Frontal cortex (tissue), 3 donors: ENCODE measurements at regions not wholly inside any gene's neighbourhood (a gene's known extent, or its start where the extent isn't known, plus 50 kb on each side); places are given as distances from the start of the nearest gene placed in this dataset.

Experiments
- DNase-seq, 2 donors: peaks; one replicate each; pipeline ENCODE4 v3.0.0; 2012; ENCODE audit warnings: low spot score in 2 of 2
- FAIRE-seq: peaks from 2 replicates; lab custom pipeline; 2012; peaks lifted over from hg19 to GRCh38; lab: Jason Lieb, UNC
- donor health status: control.
- donor health status: control.
- donor health status: control.

DNA sequence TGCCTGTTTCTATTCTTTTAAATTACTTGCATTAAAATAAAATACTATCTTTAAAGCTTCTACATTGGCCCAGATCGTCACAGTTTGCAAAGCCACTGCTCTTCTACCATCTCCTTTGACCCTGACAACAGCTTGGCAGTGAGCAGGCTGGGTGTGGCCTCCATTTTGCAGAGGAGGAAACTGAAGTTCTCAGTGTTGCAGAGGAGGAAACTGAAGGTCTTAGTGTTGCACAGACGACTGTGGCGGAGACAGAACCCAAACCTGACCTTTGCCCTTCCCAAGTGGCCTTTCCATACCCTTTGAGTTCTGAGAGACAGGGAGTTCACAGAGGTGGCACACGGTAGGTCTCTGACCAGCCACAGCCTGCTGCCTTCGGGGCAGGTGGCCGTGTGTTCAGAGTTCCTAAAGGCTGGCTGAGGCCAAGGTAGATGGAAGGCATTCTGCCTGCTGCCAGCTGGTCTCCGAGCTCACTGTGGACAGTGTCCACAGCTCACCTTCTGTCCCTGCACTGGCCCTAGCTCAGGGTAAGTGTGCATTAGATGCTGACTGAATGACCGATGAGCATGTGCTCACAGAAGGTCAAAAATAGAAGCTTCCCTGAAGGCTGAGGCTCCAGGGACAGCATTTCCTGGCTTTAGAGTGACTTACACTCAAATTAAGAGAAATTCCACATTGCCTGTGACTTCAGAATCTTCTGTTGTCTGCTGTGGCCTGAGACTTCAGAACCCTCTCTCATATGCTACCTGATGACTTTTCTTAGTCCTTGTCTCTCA lies 113.5 kb upstream of the SLC24A3 start:
- DNase-seq = no peak
- FAIRE-seq = no peak

DNA sequence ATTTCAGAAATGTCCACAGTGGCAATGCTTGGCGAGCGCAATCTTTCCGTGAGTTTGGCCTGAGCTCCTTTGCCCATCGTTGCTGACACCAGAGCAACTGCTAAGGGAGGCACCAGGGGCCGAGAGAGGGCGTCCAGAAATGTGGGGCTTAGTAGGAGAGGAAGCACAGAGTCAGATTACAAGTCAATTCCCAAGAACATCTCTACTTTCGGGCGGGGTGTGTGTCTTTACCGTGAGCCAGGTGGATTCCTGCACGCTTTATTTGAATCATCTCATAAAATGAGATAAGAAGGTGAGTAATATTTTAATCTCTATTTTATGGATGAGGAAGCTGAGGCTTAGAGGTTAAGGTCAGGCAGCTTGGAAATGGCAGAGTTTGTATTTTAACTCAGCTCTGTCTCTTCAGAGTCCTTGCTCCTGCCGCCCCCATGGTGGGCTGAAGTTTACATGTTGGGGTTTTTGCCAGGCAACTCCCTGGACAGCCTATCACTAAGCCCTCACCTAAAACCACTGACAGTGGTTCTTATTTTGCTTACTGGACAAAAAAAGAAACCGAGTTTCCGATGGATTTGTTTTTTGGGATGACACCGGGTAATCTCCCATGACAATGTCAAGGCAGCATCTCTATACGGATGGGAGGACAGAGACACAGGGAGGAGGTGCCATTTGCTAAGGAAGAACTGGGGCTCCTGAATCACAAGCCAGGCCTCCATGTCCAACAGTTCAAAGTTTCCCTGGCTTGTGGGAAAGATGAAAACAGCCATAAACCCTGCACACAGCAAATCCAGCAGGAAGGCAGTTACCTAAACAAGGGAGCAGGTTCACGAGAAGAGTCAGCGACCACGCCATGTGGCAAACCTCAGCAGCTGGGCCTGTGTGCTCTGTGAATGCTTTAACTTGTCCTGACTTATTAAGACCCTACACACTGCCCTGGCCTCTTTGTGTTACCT lies 112.6 kb upstream of the SLC24A3 start:
- no peak for FAIRE-seq
- no peak for DNase-seq

DNA sequence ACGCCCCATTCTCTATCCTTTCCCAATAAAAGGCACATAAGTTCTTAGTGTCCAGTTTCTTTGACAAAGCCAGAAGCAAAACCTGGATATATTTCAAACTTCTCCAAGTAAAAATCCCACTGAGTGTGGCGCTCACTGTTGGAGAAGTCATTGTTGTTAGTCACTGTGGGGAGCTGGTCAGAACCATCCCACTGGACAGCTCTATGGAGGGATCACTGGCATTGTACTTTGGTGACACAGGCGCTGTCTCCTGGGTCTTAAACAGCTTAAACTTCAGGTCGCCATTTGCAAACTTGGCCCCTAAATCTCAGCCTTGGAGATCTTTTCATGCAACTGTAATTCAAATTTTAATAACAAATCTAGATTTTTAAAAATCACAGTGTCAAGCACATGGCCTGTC lies 111.5 kb upstream of the SLC24A3 start:
- no peak for DNase-seq
- no peak for FAIRE-seq

DNA sequence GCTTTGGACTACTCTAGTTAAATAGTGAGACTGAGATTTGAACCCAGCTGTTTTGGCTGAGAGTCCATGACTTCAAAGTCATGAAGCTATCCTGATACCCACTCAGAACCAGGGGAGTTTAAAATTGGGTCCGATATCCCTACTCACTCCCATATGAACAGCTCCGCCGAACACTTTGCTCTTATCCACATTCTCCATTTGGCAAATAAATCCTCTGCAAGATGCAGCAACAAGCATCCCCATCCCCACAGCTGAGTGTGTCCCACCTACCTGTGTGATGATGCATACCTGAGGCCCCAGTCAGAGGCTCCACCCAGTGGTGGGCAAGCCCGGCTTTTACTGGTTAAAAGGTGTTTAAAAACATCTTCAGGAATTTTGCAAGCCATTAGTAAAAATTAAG lies 108.3 kb upstream of the SLC24A3 start:
- DNase-seq (no peak), FAIRE-seq (no peak)

DNA sequence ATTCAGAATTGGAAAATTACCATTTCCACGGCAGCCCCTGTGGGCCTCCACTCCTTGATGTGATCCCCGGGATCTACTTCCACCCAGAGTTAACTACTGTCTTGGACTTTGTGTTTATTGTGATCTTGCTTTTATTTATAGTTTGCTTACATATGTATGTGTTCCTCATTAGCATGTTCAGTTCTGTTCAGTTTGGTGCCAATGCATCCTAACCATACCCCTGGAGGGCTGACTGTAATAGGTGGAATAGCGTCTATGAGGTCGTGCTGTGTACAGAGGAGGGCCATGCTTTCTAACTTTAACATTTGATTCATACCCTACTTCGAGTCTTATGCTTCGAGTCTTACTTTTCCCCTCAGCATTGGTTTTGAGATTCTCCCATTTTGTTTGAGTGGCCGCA lies 104.3 kb upstream of the SLC24A3 start:
- FAIRE-seq (no peak), DNase-seq (no peak)

DNA sequence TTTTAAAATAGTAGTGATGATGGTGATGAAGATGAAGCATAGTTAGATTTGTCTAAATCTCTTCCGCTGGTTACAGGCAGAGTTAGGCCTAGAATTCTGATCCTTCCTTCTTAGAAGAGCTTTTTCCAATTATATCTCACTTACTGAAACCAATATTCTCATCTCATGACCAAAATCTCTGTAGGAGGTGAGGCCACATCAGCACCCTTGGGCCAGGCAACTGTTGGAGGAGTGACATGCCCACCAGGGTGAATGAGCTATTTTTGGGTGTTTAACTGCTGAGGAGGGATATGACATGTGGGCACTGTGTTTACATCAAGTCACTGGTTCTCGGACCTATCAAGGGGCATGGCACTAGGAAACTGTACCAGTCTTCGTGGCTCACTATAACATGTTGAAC lies 102.2 kb upstream of the SLC24A3 start:
- FAIRE-seq (no peak), DNase-seq (no peak)

DNA sequence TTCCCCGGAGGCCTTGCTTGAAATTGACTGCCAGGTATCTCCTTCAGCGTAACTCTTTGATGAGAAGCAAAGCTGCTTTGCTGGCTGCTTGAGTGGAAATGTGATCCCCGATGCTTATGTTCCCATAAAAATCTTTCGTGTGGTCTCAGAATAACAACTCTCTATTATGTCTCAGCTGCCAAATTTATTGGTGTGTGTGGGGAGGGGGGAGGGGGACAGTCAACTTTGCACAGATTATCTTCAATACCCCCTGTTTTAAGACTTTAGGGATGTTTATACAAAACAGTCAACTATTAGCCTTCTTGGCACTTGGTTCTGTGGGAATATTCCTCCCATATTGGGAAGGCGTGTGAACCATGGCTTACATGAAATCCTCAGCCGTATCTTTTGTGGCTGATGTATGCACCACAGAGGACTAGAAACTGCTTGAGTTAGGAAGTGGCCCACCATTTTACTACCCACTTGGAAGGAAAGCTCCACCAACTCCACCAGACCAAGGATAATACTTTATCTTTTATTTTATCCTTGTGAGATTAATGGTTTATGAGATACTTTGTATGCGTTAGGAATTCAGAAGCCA lies 101.5 kb upstream of the SLC24A3 start:
- DNase-seq (no peak), FAIRE-seq (no peak)

DNA sequence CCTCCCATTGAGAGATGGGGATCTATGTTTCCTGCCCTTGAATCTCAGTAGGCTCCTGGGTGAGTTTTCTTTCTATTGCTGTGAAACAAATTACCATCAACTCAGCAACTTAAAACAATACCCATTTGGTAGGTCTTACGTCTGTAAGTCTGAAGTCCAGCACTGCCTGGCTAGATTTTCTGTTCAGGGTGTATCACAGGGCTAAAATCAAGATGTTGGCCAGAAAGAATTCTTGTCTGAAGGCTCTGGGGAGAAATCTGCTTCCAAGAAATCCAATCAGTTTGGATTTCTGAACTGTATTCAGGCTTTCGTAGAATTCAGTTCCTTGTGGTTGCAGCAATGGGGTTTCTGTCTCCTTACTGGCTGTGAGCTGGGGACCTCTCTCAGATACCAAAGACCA lies 99.6 kb upstream of the SLC24A3 start:
- DNase-seq (no peak), FAIRE-seq (no peak)

DNA sequence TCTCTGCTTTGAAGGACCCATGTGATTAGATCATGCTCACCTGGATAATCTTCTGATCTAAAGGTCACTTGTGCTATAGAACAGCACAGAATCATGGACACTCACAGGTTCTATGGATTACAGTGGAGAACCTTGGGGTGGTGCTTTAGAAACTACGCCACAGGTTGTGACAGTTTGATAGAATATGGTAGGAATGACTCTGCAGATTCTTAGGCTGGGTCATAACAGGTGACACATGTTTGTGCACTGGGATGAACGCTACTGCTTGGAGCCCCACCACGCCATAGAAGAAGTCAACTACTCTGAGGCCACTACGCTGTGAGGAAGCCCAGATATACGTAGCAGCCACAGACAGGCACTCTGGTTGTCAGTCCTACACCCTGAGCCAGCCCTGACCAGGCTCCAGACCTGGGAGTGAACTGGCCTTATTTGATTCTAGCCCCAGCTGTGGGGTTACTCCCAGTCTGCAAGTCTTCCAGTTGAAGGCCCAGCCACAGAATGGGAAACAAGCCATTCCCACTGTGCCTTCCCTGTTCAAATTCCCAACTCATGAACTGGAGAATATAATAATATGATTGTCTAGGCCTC lies 99.0 kb upstream of the SLC24A3 start:
- FAIRE-seq (no peak), DNase-seq (no peak)

DNA sequence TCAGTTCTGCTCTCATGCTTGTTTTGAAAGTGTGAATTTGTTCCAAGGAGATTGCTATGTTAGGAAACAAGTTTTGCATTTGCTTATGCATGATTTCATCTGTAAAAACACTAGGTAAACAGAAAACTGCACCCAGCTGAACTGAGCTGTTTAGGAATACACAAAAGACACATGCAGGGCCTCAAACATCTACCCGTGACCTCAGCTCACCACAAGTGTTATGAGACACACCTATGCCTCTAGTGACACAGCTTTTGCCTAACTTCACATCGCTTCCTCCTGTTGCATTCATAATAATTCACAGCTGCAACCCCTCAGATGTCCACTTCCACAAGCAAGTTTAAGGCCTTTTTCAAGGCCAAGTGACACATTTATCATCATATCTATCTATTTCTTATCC lies 98.0 kb upstream of the SLC24A3 start:
- FAIRE-seq (no peak), DNase-seq (no peak)

DNA sequence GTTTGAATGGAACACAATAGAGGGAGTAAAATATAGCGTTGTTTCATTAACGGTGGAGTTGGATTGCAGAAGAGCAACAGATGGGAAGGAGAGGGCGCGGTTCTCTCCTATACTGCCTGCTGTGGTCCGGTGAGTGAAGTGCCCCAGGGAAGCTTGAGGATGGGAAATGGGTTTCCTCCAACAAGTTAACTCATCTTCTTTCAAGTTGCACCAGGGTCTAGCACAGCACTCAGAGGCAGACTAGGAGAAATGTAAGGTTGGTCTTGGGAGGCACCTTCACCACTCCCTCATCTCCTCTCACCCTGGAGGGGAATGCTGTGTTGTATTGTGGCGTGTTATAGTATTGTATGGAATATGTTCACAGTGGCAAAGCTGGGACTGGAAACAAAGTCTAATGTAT lies 96.9 kb upstream of the SLC24A3 start:
- no peak for DNase-seq
- no peak for FAIRE-seq

DNA sequence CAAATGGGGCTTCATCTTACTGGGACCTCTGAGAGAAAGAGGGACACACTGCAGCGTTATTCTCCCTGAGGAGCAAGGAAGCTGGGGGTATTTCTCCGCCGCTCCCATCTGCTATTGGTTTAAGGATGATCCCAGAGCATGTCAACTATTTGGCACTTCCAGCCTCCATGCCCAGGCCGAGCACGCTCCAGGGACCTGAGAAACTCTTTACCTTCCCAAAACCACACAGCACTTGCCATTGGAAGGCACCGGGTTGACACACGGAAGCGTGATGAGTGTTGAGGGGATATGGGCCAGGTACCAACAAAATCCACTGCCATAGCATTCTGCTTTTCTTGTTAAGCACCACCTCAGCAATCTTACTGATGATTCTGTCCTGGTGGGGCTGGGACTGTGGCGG lies 92.4 kb upstream of the SLC24A3 start:
- DNase-seq (no peak), FAIRE-seq (no peak)

DNA sequence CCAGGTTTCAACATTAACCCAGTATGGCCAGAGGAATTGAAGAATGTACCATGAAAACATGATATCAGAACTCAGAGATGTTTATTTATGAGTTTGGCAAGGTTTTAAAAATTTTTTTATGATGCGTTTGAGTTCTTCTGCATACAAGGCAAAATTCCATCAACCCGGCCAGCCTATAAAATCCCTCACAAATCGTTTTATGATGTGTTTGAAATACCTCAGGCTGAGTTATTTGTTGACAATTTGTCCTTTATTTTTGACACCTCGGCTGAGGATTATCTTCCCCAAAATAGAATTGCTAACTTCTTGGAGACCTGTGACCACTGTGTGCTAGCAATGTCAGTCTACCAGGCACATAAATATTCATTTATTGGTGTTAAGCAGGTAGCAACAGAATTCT lies 91.9 kb upstream of the SLC24A3 start:
- DNase-seq (no peak), FAIRE-seq (no peak)

DNA sequence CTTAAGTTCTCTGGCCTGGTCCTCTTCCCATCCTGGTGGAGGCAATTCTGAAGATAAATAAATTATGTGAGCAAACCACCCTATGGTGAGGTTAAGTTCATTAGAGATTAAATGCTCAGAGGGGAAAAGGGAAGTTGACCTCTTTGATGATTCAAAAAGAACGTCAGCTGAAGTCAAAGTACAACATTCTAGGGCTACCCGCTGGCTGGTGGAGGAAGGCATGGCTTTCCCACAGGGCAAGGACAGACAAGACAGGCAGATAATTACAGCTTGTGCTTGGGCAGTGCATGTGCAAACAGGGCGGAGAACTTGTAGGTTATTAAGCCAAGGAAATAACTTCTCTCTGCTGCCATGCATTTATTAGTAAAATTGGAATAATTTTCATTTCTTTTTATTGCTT lies 91.0 kb upstream of the SLC24A3 start:
- no peak for FAIRE-seq
- no peak for DNase-seq

DNA sequence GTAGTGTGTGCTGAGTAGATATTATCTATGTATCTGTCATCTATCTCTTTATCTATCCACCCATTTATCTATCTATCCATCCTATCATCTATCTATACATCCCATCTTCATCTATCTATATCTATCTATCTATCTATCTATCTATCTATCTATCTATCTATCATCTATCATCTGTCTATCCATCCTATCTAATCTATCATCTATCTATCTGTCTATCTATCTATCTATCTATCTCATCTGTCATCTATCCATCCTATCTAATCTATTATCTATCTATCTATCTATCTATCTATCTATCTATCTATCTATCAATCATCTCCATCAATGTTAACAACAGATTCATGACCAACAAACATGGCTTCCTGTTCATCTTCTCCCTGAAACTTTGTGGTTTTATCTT lies 90.5 kb upstream of the SLC24A3 start:
- FAIRE-seq = no peak
- no peak for DNase-seq

DNA sequence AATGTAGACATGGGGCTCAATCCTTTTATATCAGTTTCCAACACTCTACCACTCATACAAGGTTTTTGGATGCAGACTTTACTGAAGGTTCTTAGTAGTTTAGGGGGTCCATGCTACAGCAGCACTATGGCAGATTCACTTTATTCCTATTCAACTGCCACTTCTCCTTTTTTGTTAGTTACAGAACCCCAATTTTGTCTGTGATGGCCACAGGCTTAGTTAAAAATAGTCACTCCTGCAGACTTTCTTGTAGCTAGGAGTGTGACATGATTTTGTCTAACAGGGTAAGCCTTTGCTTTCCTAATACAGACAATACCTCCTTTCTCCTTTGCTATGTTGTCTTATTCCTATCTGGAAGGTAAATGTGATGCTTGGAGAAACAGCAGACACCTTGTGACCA lies 90.0 kb upstream of the SLC24A3 start:
- DNase-seq (no peak), FAIRE-seq (no peak)

DNA sequence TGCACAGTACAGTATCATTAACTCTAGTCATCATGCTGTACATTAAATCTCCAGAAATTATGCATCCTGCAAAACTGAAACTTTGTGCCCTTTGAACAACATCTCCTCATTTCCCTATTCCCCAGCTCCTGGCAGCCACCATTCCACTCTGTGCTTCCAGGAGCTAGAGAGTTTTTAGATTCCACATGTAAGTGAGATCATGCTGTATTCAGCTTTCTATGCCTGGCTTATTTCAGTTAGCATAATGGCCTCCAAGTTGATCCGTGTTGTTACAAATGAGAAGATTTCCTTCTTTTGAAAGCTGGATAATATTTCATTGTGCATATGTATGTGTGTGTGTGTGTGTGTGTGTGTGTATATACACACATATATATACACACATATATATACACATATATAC lies 86.9 kb upstream of the SLC24A3 start:
- no peak for FAIRE-seq
- DNase-seq = no peak

DNA sequence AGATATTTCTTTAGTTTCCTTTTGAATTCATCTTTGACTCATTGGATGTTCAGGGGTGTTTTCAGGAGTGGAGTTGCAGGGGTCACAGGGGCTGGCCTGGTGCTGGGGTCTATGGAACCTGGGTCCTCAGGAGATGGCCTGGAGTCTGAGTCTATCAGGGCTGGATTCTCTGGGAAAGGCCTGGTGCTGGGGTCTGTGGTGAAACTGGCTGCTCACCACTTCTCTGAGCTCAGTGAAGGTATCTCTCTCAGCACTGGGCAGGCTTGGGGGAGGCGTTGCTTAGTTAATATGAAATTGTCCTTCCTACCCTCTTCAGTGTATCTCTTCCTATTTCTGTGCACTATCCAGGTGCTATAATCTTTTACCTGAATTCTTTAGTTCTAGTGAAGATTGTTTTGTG lies 83.1 kb upstream of the SLC24A3 start:
- DNase-seq = no peak

DNA sequence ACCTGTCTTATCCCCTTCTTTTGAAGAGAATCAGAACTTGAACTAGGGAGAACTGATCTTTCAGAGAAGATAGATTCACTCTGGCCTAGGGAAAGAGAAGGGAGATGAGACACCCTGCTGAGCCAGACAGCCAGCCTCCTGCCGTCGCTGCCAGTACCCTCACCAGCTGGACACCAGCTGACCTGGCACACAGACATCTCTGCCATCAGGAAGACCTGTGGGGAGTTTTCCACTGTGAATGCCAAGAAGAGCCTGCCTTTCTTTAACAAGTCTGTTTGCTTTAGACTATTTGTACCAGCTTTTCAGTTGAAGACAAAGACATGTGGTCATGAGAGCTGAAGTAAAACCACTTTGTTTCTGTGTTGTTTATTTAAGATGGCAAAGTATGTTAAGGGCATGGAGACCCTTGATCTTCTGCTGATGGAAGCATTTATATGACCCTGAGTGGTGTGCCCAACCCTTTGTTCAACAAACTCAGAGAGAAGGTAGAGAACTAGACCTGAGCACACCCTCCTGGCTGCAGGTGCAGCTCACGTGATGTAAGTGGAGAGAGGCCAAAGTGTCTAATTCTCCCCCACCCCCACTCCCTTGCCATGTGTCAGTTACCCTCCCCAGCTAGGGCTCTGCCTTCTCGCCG lies 82.3 kb upstream of the SLC24A3 start:
- no peak for DNase-seq

More for the DNA sequence above, 83.1 kb upstream of the SLC24A3 start:
- FAIRE-seq = no peak

DNA sequence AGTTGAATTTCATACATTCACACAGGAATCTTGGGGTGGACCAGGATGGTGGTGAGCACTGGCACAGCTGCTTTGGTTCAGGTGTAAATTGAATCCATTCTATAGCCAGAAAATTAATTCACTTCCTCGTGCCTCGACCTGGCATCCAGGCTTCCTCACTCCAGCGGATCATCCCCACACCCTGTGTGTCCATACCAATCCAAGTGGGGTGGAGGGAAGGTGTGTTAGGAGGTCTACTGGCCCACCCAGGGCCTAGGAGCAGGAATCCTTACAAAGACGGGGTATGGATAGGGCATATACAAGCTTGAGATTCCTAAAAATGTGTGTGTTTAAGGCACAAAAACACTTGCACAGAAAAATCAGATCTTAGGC lies 81.8 kb upstream of the SLC24A3 start:
- DNase-seq (no peak), FAIRE-seq (no peak)

More for the DNA sequence above, 82.3 kb upstream of the SLC24A3 start:
- no peak for FAIRE-seq
